ENCODE measurements at regions not wholly inside any gene's neighbourhood (a gene's known extent, or its start where the extent isn't known, plus 50 kb on each side); places are given as distances from the start of the nearest gene placed in this dataset.

- FAIRE-seq (no peak), DNase-seq (ENCODE audit: extremely low spot score, insufficient read length, low read depth) (no peak)
Observed at GRCh38 chr2:120438301-120439066, 92.5 kb downstream of the INHBB start.

DNA sequence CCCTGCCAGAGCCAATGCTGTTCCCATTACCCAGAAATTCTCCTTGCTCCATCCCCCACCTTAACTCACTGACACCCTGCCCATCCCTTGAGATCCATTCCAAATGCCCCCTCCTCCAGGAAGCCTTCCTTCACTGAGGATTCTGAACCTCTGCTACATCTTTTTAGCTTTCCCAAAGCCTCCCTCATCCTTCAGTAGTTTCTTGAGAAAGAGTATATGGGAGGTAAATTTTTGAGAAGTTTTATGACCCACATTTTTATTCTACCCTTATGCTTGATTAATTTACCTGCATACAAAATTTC is 93.1 kb downstream of the INHBB start:
- DNase-seq (ENCODE audit: extremely low spot score, insufficient read length, low read depth): no peak
- FAIRE-seq: no peak

- DNase-seq (ENCODE audit: extremely low spot score, insufficient read length, low read depth): no peak
- no peak for FAIRE-seq
Observed at GRCh38 chr2:120439637-120440384, 93.9 kb downstream of the INHBB start.

GRCh38 chr2:120440521-120441350 is 94.8 kb downstream of the INHBB start:
- no peak for DNase-seq (ENCODE audit: extremely low spot score, insufficient read length, low read depth)
- FAIRE-seq: no peak

DNA sequence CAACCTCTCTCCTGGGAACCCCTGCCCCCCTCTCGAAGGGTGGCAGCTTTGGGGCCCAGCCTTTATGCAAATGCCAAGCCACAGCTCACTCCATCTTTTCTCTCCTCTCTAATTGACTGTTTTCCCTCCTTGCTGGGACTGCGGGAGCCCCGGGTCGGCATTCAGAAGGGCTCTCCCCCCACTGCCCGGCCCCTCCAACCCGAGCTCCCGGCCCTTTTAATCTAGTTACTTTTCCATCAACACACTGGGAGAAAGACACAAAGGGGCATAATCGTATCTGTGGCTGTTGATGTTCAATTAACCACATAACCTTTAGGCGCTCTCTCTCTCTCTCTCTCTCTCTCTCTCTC is 95.4 kb downstream of the INHBB start:
- FAIRE-seq: no peak
- no peak for DNase-seq (ENCODE audit: extremely low spot score, insufficient read length, low read depth)

DNA sequence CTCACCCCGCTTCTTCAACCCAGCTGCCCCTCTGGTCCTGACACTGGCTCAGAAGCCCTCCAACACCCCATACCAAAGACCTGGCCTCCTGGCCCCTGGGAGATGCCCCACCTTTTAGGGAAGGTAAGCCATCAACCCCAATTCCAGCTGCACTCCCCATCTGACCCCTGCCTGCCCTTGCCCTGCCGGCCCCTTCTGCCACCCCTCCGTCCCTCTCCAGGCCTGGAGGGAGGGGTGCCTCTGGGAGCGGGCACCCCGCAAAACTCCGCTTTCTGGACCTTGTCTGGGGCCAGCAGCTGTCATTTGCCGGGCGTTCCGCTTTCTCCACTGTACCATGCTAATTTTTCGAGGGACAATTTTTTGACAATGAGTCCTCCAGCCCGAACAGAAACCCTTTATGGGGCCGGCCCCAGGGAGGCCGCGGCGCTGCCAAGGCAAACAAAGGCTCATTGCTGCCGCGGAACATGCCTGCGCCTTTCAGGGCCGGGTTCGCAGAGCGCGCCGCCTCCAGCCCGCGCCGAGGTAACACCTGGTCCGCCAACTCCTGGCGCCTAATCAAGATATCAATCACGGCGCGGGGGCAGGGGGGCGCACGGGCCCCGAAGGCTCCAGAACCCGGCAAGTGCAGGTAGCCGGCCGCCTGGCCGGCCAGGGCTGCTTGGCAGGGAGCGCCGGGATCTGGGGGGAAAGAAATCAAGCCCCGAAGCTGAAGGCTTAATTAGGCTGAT is 96.0 kb downstream of the INHBB start:
- no peak for DNase-seq (ENCODE audit: extremely low spot score, insufficient read length, low read depth)
- no peak for FAIRE-seq

DNA sequence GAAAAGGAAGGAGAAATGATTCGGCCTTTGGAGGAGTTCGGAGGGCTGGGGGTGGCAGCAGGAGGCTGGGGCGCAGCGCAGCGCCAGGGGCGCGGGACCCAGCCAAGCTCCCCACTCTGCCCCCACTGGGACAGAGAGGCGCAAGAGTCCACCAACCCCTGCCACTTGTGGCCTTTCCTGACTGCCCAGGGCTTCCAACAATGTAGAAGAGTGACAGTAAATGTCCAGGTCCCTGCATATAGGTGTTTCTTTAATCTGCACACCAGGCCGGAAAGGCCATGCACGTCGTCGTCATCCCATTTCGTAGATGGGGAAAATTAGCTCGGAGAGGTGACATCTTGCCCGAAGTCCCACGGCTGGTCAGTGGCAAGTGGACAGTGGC is 96.6 kb downstream of the INHBB start:
- FAIRE-seq: no peak
- no peak for DNase-seq (ENCODE audit: extremely low spot score, insufficient read length, low read depth)

DNA sequence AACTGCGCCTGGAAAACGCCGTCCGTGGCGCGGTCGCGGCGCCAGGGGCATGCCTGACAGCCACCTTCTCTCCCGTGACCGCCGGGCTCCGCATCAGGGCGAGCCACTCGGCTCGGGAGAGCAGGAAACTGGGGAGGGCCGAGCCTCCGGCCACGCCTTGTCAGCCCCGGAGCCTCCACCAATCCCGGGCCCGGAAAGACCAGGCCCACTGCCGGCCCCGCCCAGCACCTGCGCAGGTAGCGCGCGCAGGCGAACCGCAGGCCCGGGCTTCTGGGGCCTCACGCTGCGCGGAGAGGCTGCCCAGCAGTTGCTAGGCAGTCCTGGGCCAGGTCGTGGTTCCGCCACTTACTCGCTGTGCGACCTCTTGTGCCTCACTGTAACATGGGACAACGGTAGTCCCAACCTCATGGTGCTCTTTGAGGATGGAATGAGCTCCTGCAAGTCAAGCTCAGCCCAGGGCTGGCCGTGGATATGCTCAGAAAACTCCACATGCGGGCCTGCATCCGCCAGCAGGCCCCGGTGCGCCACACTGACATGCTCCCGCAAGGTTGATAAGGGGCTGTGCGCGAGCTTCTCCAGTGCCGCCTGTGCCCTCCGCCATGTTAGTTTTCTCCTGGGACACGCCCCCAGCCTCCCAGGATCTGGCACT is 97.1 kb downstream of the INHBB start:
- no peak for DNase-seq (ENCODE audit: extremely low spot score, insufficient read length, low read depth)
- FAIRE-seq: no peak

DNA sequence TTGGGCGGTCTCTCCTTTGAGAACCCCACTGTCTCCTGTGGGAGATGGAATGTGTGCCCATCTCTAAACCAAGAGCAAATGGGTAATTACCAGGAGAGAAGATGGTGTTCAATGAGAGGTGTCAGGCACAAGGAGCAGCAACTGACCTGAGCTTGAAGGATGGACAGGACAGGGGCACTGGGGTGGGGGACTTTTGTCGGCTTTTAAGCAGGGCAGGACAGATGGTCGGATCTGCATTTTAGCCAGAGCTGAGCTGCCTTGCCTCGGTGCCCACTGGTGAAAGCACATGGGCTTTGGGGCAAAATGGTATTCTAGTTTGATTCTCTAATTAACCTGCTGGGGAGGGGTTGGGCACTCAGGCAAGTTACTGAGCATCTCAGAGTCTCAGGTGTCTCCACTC is 98.0 kb downstream of the INHBB start:
- FAIRE-seq (no peak), DNase-seq (ENCODE audit: extremely low spot score, insufficient read length, low read depth) (no peak)

GRCh38 chr2:120444691-120445240 is 98.8 kb downstream of the INHBB start:
- no peak for FAIRE-seq
- no peak for DNase-seq (ENCODE audit: extremely low spot score, insufficient read length, low read depth)

GRCh38 chr2:120445449-120446143 is 99.7 kb downstream of the INHBB start:
- no peak for FAIRE-seq
- DNase-seq (ENCODE audit: extremely low spot score, insufficient read length, low read depth): no peak

DNA sequence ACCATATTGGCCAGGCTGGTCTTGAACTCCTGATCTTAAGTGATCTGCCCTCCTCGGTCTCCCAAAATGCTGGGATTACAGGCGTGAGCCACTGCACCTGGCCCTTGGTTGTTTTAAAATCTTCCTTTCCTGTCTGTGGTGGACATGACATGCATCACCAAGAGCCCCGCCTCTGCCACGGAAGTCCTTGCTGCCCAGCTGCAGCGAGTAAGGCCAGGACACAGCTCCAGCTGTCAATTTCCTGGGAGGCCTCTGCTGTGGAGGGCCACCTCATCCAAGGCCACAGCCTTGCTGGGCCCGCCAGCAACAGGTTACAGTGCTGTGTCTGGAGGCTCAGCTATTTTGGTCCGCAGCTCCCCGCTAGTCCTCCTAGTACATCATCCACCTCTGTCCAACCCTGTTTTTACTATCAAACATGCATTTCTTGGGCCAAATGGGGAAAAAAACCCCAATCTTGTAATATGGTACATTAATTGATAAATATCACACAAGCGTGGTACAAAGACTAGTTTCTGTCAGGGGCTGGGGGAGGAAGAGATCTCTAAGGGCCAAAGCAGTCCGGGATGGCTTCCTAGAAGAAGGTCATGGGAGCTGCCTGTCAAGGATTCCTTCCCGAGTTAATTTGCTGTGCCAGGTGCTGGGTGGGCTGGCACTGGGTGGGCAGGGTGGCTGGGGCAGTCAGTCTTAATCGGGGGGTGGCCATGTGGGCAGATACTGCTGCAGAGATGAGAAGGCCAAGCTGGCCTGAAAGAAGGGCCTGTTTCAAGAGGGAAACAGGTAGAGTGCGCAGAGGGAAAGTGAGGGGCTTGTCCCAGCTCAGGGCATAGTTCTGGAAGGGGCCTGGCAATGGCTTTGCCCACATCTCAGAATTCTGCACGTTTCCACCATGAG is 100.5 kb downstream of the INHBB start:
- FAIRE-seq: no peak
- no peak for DNase-seq (ENCODE audit: extremely low spot score, insufficient read length, low read depth)

DNA sequence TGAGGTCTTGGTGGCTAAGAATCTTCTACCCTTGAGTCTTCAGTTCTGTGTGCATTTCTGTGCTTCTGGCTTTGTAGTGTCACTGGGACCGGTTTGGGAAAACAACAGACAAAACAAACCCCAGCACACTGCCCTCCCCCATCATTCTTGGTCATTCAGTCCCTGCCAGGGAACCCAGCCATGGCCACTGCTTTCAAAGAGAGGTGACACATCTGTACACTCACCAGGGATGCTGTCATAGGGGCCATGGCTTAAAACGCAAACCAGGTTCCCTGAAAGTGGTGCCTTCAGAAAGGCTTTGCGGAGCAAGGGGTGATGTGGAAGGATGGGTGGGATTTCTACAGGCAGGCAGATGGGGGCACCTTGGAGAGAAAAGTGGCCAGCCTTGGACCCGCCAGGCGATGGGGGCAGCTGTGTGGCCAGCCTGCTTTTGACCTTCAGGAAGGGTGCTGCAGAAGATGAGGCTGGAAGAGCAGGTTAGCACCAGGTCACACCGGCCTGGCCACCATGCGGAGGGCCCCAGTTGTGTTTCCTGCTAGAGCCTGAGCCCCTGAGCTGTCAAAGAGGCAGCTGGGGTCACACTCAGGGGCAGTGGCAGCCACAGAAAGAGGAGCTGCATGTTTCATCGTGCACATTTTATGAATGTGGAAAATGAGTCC is 101.3 kb downstream of the INHBB start:
- DNase-seq (ENCODE audit: extremely low spot score, insufficient read length, low read depth) (no peak), FAIRE-seq (no peak)

DNA sequence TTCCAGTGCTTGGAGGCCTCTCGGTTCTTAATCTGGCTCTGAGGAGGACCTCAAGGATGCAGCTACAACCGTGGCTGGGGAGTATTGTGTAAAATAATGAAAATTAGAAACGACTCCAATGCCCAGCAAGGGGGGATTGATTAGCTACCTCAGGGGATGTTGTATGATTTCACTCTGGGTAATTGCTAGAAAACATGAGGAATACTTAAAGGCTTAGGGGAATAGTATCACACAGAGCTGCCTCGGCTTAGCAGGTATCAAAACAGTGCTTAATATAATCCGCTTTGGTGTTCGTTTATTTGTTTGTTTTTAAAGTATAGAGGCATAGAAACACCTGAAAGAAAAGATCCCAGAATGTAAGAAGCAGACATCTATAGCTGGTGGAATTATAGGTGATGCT is 102.5 kb downstream of the INHBB start:
- no peak for FAIRE-seq
- no peak for DNase-seq (ENCODE audit: extremely low spot score, insufficient read length, low read depth)

DNA sequence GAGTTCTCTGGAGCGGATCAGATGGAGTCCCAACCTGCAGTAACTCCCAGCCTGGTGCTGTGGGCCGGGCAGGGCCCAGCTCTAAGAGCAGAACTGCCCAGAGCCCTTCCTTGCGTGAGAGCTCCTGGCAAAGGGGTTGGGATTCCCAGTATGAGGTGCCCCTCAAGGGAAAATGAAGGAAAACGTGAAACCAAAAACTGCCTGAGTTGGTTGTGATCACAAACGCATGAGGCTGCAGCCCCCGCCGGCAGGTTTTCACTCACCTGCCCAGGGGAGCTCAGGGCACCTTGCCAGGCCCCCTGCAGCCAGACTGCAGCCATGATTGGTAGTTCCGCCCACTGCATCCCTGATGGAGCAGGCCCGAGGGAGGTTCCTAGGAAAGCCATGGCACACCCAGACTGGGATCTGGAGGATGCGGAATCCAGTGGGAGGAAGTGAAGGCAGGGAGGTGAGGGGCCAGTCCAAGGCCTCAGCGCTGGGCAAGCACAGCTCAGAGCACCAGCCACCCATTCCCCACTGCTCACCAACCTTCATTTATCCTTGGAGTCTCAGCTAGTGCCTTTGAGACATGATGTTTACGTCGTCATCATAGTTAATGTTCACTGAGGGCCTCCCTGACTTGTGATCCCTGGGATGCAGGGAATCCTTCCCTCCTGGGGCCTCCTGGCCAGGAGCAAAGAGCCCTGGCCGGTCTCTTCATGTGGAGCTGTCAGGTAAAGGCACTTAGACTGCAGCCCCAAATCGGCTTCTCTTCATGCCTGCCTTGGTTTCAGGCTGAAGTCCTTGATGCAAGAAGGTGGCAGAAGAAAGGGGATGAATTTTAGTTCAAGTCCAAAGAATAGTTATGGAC is 103.2 kb downstream of the INHBB start:
- no peak for DNase-seq (ENCODE audit: extremely low spot score, insufficient read length, low read depth)
- no peak for FAIRE-seq

- DNase-seq (ENCODE audit: extremely low spot score, insufficient read length, low read depth): no peak
- no peak for FAIRE-seq
Observed at GRCh38 chr2:120450196-120450820, 104.4 kb downstream of the INHBB start.

All from GM18507 (cell line).